ENCODE measurements at regions not wholly inside any gene's neighbourhood (a gene's known extent, or its start where the extent isn't known, plus 50 kb on each side); places are given as distances from the start of the nearest gene placed in this dataset.

- 0% methylated on average over 1 of the region's 1 CpG for WGBS (ENCODE audit: insufficient coverage, insufficient replicate concordance, low lambda C conversion rate, missing lambda C conversion rate)
- SMC1A ChIA-PET (ENCODE audit: uncharacterized antibody, unreplicated experiment), result no interaction called here
- no peaks in the 10 kb centered on the region; a peak in 1 of 4 replicates for H3K27me3 ChIP-seq (replicated peaks in 1 of 2; ENCODE audit: control insufficient read depth in 2 of 2, insufficient read depth in 2 of 2, low read length in 1 of 2)
- no peaks in the 10 kb centered on the region for H3K79me2 ChIP-seq (ENCODE audit: control insufficient read depth, insufficient read depth, low read length)
- intact Hi-C loops (cut with micrococcal nuclease; ENCODE audit: unreplicated experiment), result no loop called here
- no TSS peak for BruUV-seq (replicated peaks)
- no peak overlapping the region for H2AFZ ChIP-seq (ENCODE audit: control insufficient read depth, low read depth, low read length)
- POLR2A ChIA-PET, result no interaction called here
- CTCF ChIA-PET, result no interaction called here
- H3K9ac ChIP-seq (ENCODE audit: control insufficient read depth, insufficient read depth, low read length), result no peak overlapping the region
- in situ Hi-C loops (cut with MboI), result no loop called here
- H3K36me3 ChIP-seq (ENCODE audit: control insufficient read depth in 2 of 2, insufficient read depth in 2 of 2, low read length in 1 of 2), result no peaks in the 10 kb centered on the region
- no peak overlapping the region for H3K4me3 ChIP-seq
- DNase-seq (ENCODE audit: low read depth, low spot score) (no peak), ATAC-seq (no peak), FAIRE-seq (no peak)
- no peaks in the 10 kb centered on the region for H4K20me1 ChIP-seq (ENCODE audit: control insufficient read depth, insufficient read depth)
- no peak overlapping the region for H3K27ac ChIP-seq (ENCODE audit: control insufficient read depth, insufficient read depth)
- no peak overlapping the region for H3K4me2 ChIP-seq (ENCODE audit: control insufficient read depth, insufficient read depth)
- H3K4me1 ChIP-seq (ENCODE audit: control insufficient read depth, insufficient read depth, low read length), result no peaks in the 10 kb centered on the region
- RAD21 ChIA-PET (ENCODE audit: unreplicated experiment), result no interaction called here
- H3K9me3 ChIP-seq (replicated peaks; ENCODE audit: control insufficient read depth, insufficient read depth, low read length), result no peaks in the 10 kb centered on the region
- TF ChIP-seq E2F8 (IDR thresholded peaks at IDR 0.05; ENCODE audit: low read depth, partially characterized antibody) (no peak), CHD2 (IDR thresholded peaks at IDR 0.05; ENCODE audit: borderline replicate concordance, low read depth, low read length) (no peak), FOS (IDR thresholded peaks at IDR 0.05; ENCODE audit: borderline replicate concordance, extremely low read depth, insufficient read length) (no peak), PML (IDR thresholded peaks at IDR 0.05; ENCODE audit: low read length) (no peak), ZNF622 (IDR thresholded peaks at IDR 0.05) (no peak), GABPA (IDR thresholded peaks at IDR 0.05; ENCODE audit: low read depth) (no peak), SIX5 (IDR thresholded peaks at IDR 0.05; ENCODE audit: low read depth, low read length, severe bottlenecking) (no peak), TBL1XR1 (IDR thresholded peaks at IDR 0.05; ENCODE audit: low read depth, low read length) (no peak), ZBTB40 (IDR thresholded peaks at IDR 0.05; ENCODE audit: borderline replicate concordance) (no peak), RELB (IDR thresholded peaks at IDR 0.05; ENCODE audit: low read depth) (no peak), MXI1 (IDR thresholded peaks at IDR 0.05; ENCODE audit: low read depth, low read length) (no peak), ZBED1 (IDR thresholded peaks at IDR 0.05; ENCODE audit: borderline replicate concordance) (no peak), NFIC (IDR thresholded peaks at IDR 0.05; ENCODE audit: low read depth, low read length) (no peak), FOXK2 (IDR thresholded peaks at IDR 0.05) (no peak)
- TF ChIP-seq, protein P1, sequence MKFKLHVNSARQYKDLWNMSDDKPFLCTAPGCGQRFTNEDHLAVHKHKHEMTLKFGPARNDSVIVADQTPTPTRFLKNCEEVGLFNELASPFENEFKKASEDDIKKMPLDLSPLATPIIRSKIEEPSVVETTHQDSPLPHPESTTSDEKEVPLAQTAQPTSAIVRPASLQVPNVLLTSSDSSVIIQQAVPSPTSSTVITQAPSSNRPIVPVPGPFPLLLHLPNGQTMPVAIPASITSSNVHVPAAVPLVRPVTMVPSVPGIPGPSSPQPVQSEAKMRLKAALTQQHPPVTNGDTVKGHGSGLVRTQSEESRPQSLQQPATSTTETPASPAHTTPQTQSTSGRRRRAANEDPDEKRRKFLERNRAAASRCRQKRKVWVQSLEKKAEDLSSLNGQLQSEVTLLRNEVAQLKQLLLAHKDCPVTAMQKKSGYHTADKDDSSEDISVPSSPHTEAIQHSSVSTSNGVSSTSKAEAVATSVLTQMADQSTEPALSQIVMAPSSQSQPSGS (IDR thresholded peaks at IDR 0.05; ENCODE audit: low read length), result no peak
Observed at GRCh38 chr18:45480219-45481015, 134.9 kb upstream of the SLC14A2 start.

All from GM12878 (cell line).